ENCODE measurements at regions not wholly inside any gene's neighbourhood (a gene's known extent, or its start where the extent isn't known, plus 50 kb on each side); places are given as distances from the start of the nearest gene placed in this dataset.
"Not testable (repeated sequence)": the region's sequence is repeated elsewhere in the genome, so short reads cannot be mapped to it uniquely, and the experiment has no call there.

DNA sequence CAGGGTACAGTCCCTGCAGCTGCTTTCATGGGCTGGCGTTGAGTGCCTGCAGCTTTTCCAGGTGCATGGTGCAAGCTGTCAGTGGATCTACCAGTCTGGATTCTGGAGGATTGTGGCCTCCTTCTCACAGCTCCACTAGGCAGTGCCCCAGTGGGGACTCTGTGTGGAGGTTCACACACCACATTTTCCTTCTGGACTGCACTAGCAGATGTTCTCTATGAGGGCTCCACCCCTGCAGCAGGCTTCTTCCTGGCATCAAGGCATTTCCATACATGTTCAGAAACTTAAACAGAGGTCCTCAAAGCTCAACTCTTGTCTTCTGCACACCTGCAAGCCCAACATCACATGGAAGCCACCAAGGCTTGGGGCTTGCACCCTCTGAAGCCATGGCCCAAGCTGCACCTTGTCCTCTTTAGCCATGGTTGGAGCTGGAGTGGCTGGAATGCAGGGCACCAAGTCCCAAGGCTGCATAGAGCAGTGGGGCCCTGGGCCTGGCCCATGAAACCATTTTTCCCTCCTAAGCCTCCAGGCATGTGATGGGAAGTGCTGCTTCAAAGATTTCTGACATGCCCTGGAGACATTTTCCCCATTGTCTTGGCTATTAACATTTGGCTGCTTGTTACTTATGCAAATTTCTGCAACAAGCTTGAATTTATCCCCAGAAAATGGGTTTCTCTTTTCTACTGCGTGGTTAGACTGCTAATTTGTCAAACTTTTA lies 250.2 kb upstream of the COPS8 start:
- no peak for DNase-seq

DNA sequence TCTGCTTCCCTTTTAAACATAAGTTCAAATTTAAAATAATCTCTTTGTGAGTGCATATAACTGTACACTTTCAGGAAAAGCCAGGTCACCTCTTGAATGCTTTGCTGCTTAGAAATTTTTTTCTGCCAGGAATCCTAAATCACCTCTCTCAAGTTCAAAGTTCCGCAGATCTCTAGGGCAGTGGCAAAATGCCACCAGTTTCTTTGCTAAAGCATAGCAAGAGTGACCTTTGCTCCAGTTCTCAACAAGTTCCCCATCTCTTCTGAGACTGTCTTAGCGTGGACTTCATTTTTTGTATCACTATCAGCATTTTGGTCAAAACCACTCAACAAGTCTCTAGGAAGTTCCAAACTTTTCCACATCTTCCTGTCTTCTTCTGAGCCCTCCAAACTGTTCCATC lies 249.7 kb upstream of the COPS8 start:
- not testable (repeated sequence) for DNase-seq

DNA sequence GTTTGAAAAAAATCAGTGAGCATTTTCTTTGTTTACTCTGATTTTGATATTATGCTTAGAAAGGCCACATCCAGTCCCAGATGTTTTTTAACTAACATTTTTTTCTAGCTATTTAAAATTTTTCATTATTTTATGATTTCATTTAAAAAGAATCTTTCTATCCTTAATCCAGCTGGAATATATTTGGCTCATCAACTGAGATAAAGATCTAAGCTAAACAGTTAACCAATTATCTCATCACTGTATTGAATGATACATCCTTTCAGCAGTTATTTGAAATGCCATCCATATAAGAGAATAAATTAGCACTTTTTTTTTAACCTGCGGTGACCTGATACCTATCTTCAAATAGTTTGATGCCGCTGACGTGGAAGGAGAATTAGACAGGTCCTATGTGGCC lies 245.5 kb upstream of the COPS8 start:
- DNase-seq, result no peak

GRCh38 chr2:236840857-236841256 lies 244.8 kb upstream of the COPS8 start:
- DNase-seq, result no peak

GRCh38 chr2:236841389-236841788 lies 244.3 kb upstream of the COPS8 start:
- DNase-seq, result no peak

DNA sequence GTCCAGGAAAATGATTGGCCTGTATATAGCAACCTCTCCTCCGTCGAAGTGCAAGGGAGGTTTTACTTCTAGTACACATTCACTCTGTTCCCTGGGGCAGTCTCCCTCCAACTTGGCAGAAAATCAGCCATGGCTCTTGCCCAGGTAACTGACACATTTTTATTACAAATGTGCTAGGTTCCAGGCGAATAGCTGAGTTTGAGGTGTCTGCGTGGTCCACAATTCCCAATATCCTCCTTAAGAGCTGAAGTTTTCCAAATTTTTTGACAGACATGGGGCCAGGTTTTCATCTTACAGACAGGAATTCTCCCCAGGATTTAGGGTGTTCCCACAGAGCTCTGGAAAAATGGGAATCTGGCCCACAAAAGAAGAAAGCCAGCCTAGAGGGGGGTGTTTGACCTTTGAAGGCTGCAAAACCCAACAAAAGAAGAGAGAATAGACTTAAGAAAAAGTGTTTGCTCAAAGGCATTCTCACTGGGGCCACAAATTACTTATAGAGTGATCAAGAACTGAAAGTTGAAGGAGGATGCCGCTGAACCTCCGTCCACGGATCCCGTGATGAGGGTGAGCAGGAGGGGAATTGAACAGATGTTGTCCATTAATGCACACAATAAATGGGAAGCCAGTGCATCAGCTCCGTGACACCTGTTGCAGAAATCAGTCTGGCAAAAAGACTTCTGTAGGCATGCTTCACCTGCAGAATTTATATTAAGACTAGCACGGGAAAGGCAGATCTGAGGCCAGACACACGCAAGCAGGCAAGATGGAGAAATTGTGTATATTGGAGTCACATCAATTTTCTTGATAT lies 242.3 kb upstream of the COPS8 start:
- DNase-seq, result no peak

GRCh38 chr2:236844711-236845110 lies 241.0 kb upstream of the COPS8 start:
- no peak for DNase-seq

GRCh38 chr2:236847023-236847422 lies 238.7 kb upstream of the COPS8 start:
- DNase-seq, result no peak

- DNase-seq, result no peak
Measured at GRCh38 chr2:236847538-236848263, 238.0 kb upstream of the COPS8 start.

DNA sequence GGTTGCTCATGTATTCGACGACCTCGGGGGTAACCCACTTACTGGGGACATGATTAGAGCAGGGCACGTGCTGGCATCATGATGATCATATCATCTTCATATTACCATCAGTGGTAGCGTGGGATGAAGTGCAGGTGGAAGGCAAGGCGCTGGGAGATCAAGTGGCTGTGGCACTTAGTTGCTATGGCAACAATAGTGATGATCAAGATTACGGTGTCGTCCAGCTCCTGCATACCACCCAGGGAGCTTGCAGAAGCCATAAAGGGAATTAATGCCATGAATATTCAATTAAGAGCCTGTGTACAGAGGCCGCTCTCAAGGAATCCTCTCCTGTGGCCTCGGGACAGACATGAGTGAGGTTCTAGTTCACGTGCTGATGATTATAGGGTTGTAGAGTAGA lies 237.2 kb upstream of the COPS8 start:
- no peak for DNase-seq

DNA sequence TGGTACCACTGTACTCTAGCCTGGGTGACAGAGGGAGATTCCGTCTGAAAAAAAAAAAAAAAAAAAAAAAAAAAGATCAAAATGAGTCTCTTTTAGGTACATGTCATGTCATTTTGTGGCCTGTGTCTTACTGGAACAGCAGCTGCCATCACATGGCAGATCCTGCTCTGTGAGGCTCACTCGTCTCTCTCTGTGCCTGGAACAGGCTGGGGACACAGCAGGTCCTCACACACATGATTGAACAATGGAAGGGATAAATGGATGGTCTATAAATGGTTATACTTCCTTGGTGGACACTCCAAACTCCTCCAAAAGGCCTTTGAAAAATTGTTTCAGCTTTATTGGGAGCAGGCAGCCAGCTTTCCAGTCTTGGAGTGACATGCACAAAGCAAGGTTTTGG lies 236.2 kb upstream of the COPS8 start:
- no peak for DNase-seq

- no peak for DNase-seq
Measured at GRCh38 chr2:236849940-236850339, 235.7 kb upstream of the COPS8 start.

GRCh38 chr2:236851187-236851586 lies 234.5 kb upstream of the COPS8 start:
- no peak for DNase-seq

GRCh38 chr2:236852100-236852976 lies 233.4 kb upstream of the COPS8 start:
- no peak for DNase-seq

DNA sequence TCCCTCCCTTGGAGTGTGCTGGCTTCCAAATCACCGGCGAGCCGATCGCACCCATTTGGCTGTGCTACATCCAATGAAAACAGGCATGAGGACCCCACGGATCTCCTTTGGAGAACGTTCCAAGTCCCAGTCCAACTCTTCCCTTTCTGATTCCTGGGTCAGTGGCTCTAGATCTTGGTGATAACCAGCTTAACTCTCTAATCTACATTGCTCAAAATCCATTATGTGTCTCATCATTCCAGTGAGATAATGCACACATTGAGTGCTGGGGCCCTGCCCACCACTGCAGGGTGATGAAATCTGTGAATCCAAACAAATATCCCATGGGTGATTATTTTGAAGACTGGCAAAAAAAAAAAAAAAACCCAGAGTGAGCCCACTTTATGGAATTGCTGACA lies 232.7 kb upstream of the COPS8 start:
- DNase-seq, result no peak

DNA sequence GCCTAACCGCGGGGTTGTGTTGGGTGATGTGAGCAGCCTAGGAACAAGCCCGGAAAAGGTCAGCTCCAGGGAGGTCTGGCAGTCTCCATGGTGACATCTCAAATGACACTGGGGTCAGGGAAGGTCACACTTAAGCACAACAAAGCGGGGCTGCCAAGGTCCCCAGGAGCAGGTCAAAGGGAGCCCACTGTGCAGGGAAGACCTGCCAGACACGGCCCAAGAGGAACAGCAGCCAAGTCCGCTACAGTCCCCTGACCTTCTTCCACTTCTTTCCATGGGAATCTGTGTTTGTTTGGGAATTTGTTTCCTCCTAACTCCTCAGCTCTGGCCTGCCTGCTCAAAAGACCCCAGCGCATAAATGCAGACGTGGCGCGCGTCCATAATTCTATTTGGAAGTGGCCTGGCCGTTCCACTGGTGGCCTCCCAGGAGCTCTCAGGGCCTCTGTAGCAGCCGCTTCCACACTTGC lies 232.1 kb upstream of the COPS8 start:
- no peak for DNase-seq

- no peak for DNase-seq
Measured at GRCh38 chr2:236855176-236855865, 230.4 kb upstream of the COPS8 start.

DNA sequence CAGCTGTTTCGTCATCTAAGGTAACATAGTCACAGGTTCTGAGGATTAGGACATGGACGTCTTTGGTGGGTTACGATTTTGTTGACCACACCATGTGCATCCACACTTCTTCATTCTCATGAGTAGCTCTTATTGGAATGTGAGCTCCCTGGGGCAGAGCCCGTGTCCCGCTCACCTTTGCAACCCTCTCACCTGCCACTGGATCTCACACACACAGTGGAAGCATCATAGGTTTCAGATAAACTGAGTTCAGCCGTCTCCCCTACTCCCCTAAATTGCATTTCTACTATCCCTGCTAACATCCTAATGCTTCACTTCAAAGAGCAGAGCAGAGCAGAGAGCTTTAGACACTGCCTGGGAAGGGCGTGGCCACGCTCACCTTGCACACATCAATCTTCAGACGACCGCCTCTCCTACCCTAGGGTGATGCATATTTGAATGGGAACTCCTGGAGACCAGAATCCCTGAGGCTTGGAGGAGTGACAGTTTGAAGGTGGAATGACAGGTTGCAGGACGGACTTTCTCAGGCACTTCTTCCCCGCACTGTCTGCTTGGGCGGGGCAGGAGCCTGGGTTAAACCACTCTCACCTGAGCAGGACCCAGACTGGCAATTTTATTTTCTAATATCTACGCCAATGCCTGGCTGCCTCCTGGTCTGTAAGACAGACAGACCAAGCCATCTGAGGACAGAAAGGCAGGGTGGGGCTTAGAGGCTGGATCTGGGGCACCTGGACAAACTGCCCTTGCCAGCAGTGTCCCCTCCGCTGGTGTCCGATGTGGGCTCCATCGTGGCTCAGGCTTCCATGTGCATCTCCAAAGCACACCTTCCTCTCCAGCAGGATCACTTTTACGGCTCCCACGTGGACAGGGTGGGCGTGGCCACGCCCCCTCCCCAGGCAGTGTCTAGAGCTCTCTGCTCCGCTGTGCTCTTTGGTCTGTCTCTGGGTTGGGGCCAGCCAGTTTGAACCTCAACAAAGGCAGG lies 229.5 kb upstream of the COPS8 start:
- DNase-seq, result no peak

DNA sequence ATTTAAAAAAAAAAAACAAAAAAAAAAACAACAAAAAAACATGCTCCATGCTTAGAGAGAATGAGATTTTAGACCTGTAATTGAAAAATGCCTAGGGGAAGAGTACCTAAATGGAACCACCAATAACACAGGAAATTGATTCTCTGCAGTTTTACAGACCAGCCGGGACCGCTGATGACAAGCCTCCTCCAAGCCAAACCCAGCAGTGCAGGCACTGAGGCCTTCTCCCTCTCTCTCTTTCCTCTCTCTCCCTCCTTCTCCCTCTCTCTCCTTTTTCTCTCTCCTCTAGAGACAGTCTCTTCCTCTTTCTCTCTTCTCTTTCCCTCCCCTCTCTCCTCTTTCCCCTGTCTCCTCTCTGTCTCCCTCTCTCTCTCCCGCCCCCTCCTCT lies 228.8 kb upstream of the COPS8 start:
- DNase-seq, result no peak

DNA sequence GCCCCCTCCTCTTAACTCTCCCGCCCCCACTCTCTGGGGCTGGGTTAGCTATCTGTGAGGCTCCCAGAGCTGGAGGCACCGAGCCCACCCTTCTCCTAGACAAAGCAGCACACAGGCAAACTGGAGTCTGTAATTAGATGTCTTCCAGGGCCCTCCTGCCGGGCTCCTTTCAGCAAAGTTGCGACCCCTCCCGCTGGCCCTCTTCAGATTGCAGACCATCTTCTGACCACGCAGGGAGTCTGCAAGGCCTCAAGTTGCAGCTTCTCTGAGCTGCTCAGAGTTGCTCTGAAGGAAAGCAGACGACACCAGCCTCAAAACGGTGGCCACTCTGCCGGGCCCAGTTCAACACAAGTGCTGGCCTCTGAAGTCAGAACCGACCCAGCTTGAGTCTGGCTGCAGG lies 228.4 kb upstream of the COPS8 start:
- DNase-seq, result no peak

DNA sequence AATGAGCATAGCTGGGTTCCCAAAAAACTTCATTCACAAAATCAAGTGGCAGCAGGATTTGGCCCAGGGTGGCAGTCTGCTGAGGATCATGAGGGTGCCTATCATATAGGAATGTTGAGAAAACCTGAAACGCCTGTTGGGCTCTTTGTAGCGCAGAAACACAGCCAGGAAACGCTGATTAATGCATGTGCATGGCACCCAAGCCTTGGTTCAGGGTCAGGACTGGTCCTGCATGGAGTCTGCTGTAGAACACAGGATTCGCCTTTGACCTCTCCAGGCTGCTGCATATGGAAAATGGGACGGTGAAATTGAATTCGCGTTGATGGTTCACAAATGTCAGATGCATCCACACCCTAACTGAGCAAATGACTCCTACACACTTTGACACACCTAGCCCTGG lies 227.9 kb upstream of the COPS8 start:
- DNase-seq, result no peak
